Smooth muscle cell (in vitro differentiated cells): ENCODE measurements at regions not wholly inside any gene's neighbourhood (a gene's known extent, or its start where the extent isn't known, plus 50 kb on each side); places are given as distances from the start of the nearest gene placed in this dataset.

ENCODE experiments used
- DNase-seq: peaks from one replicate; lab custom pipeline; 2025; ENCODE audit not compliant: unreplicated experiment; lab: John Stamatoyannopoulos, UW
- H2AFZ ChIP-seq: fragments of 200-600 bp; sonication (generic); 2 replicates; pipeline ENCODE4 v1.6.0; 2016; ENCODE audit warnings: antibody characterized with exemption, low read depth, mild to moderate bottlenecking
- H3F3A ChIP-seq: fragments of 200-600 bp; sonication (generic); 2 replicates; pipeline ENCODE4 v1.6.0; 2017; ENCODE audit warnings: antibody characterized with exemption, low read depth
- H3K27ac ChIP-seq: fragments of 200-600 bp; sonication (generic); 2 replicates; pipeline ENCODE4 v1.5.1; 2016; ENCODE audit warnings: low read depth, mild to moderate bottlenecking
- H3K27me3 ChIP-seq: fragments of 200-600 bp; sonication (generic); 2 replicates; pipeline ENCODE4 v1.6.1; 2016; ENCODE audit warnings: low read depth, mild to moderate bottlenecking
- H3K36me3 ChIP-seq: fragments of 200-600 bp; sonication (generic); 2 replicates; pipeline ENCODE4 v1.5.1; 2016; ENCODE audit warnings: low read depth
- H3K4me1 ChIP-seq: fragments of 200-600 bp; sonication (generic); 2 replicates; pipeline ENCODE4 v1.5.1; 2016; ENCODE audit warnings: low read depth
- H3K4me2 ChIP-seq: fragments of 200-600 bp; sonication (generic); 2 replicates; pipeline ENCODE4 v1.6.0; 2016; ENCODE audit warnings: mild to moderate bottlenecking
- H3K4me3 ChIP-seq: fragments of 200-600 bp; sonication (generic); 2 replicates; pipeline ENCODE4 v1.5.1; 2016; ENCODE audit warnings: mild to moderate bottlenecking
- H3K79me2 ChIP-seq: fragments of 200-600 bp; sonication (generic); 2 replicates; pipeline ENCODE4 v1.6.0; 2016; ENCODE audit warnings: low read depth, mild to moderate bottlenecking
- H3K9ac ChIP-seq: fragments of 200-600 bp; sonication (generic); 2 replicates; pipeline ENCODE4 v1.6.0; 2016; ENCODE audit warnings: low read depth
- H3K9me3 ChIP-seq: fragments of 200-600 bp; sonication (generic); replicated peaks from 2 replicates; pipeline ENCODE4 v1.5.1; 2016; ENCODE audit warnings: low read depth
- H4K20me1 ChIP-seq: fragments of 200-600 bp; sonication (generic); 2 replicates; pipeline ENCODE4 v1.6.0; 2016; ENCODE audit warnings: low read depth
- CTCF ChIP-seq: fragments of 200-600 bp; sonication (generic); IDR thresholded peaks from 2 replicates; pipeline ENCODE4 v1.5.1; 2017; ENCODE audit warnings: borderline replicate concordance, mild to moderate bottlenecking, antibody characterized with exemption; ENCODE audit not compliant: insufficient read depth, poor library complexity, severe bottlenecking
- WGBS: methylation state at CpG from one replicate; pipeline ENCODE4 v1.1.7; 2016; ENCODE audit warnings: low lambda C conversion rate; 5-methylcytosine and 5-hydroxymethylcytosine counted together

- Histone ChIP-seq H3K36me3 (no peaks in the 10 kb centered on the region), H3K27me3 (no peaks in the 10 kb centered on the region), H3K9ac (no peak overlapping the region), H3K27ac (no peak overlapping the region), H3K4me1 (peaks cover 6% of the 10 kb centered on the region), H3K4me3 (no peak overlapping the region), H3K79me2 (no peaks in the 10 kb centered on the region), H3K9me3 (no peaks in the 10 kb centered on the region), H3K4me2 (no peak overlapping the region), H4K20me1 (no peaks in the 10 kb centered on the region), H3F3A (no peaks in the 10 kb centered on the region), H2AFZ (no peak overlapping the region)
- 90% methylated on average over 6 of the region's 6 CpGs for WGBS
- no peak for DNase-seq
- no peak for TF ChIP-seq CTCF
Measured at GRCh38 chr2:128405981-128406613, 87.4 kb upstream of the HS6ST1 start.

- H3K4me1 ChIP-seq = peaks cover 6% of the 10 kb centered on the region
- DNase-seq = no peak
- no peak overlapping the region for H3K4me3 ChIP-seq
- H3K27ac ChIP-seq = no peak overlapping the region
- no peaks in the 10 kb centered on the region for H3F3A ChIP-seq
- no peak overlapping the region for H3K9ac ChIP-seq
- no peaks in the 10 kb centered on the region for H3K9me3 ChIP-seq
- no peaks in the 10 kb centered on the region for H3K36me3 ChIP-seq
- H4K20me1 ChIP-seq = no peaks in the 10 kb centered on the region
- H3K4me2 ChIP-seq = no peak overlapping the region
- TF ChIP-seq CTCF = no peak
- H3K79me2 ChIP-seq = no peaks in the 10 kb centered on the region
- H2AFZ ChIP-seq = no peak overlapping the region
- no peaks in the 10 kb centered on the region for H3K27me3 ChIP-seq
- WGBS = 93% methylated on average over 18 of the region's 18 CpGs
Measured at GRCh38 chr2:128406736-128407554, 88.3 kb upstream of the HS6ST1 start.

- H2AFZ ChIP-seq = peak overlapping the region; percentile 50
- peak overlapping the region; percentile 46 for H3K27ac ChIP-seq
- H3K9me3 ChIP-seq = no peaks in the 10 kb centered on the region
- no peaks in the 10 kb centered on the region for H3K79me2 ChIP-seq
- no peaks in the 10 kb centered on the region for H3F3A ChIP-seq
- WGBS = 36% methylated on average over 15 of the region's 17 CpGs
- no peak for TF ChIP-seq CTCF
- DNase-seq = no peak
- H3K4me3 ChIP-seq = no peak overlapping the region
- no peaks in the 10 kb centered on the region for H4K20me1 ChIP-seq
- no peaks in the 10 kb centered on the region for H3K27me3 ChIP-seq
- H3K36me3 ChIP-seq = no peaks in the 10 kb centered on the region
- peak overlapping the region; percentile 48 for H3K4me2 ChIP-seq
- peaks cover 6% of the 10 kb centered on the region for H3K4me1 ChIP-seq
- H3K9ac ChIP-seq = no peak overlapping the region
Measured at GRCh38 chr2:128408349-128409305, 90.0 kb upstream of the HS6ST1 start.
